BLaER1 treated with 17β-estradiol and CSF1 and Interleukin-3, amounts not matched to agents 10 nM and 100 nM (cell line): ENCODE measurements at regions not wholly inside any gene's neighbourhood (a gene's known extent, or its start where the extent isn't known, plus 50 kb on each side); places are given as distances from the start of the nearest gene placed in this dataset.
A peak's percentile ranks its signal among the peaks of the same experiment; 100 is the strongest.

ENCODE experiments used
- H3K27ac ChIP-seq, 11 experiments: shearing (Covaris generic); formaldehyde crosslinking; 2 replicates each; pipeline ENCODE4 v1.8.1; 2022
- H3K27me3 ChIP-seq, 11 experiments: shearing (Covaris generic); formaldehyde crosslinking; 2 replicates each; pipeline ENCODE4 v1.8.1; 2022
- H3K36me3 ChIP-seq, 11 experiments: shearing (Covaris generic); formaldehyde crosslinking; 2 replicates each; pipeline ENCODE4 v1.8.1; 2022
- H3K4me1 ChIP-seq, 10 experiments: shearing (Covaris generic); formaldehyde crosslinking; 2 replicates each; pipeline ENCODE4 v1.8.1; 2022
- H3K4me2 ChIP-seq, 11 experiments: shearing (Covaris generic); formaldehyde crosslinking; 2 replicates each; pipeline ENCODE4 v1.8.1; 2022
- H3K4me3 ChIP-seq, 10 experiments: shearing (Covaris generic); formaldehyde crosslinking; 2 replicates each; pipeline ENCODE4 v1.8.1; 2022
- H3K9ac ChIP-seq, 11 experiments: shearing (Covaris generic); formaldehyde crosslinking; 2 replicates each; pipeline ENCODE4 v1.8.1; 2022
- H3K9me3 ChIP-seq, 11 experiments: shearing (Covaris generic); formaldehyde crosslinking; replicated peaks in 1 of 11; 2 replicates each; pipeline ENCODE4 v1.8.1; 2022
- H4K20me1 ChIP-seq, 11 experiments: shearing (Covaris generic); formaldehyde crosslinking; 2 replicates each; pipeline ENCODE4 v1.8.1; 2022
- Cebpa-rat ChIP-seq, 11 experiments: shearing (Covaris generic); IDR thresholded peaks; 2 replicates each; pipeline ENCODE4 v1.8.1; 2022

DNA sequence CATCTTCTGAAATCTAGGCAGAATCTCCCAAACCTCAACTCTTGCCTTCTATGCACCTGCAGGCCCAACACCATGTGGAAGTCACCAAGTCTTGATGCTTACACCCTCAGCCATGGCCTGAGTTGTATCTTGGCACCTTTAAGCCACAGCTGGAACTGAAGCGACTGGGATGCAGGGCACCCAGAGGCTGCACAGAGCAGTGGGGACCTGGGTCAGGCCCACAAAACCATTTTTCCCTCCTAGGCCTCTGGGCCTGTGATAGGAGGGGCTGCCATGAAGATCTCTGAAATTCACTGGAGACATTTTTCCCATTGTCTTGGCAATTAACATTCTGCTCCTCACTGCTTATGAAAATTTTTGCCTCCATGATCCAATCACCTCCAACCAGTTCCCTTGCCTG is 1388.5 kb downstream of the ADGRL3 start:
- Histone ChIP-seq H3K4me3 (no peak overlapping the region), H3K9ac (no peak overlapping the region), H3K27ac (no peak overlapping the region), H3K9me3 (peaks cover 8 to 13% (median 10%) of the 10 kb centered on the region in 11 experiments; a peak in 19 of 22 replicates), H3K36me3 (no peaks in the 10 kb centered on the region), H3K4me1 (no peaks in the 10 kb centered on the region), H3K27me3 (no peaks in the 10 kb centered on the region), H3K4me2 (no peak overlapping the region), H4K20me1 (no peaks in the 10 kb centered on the region)
- no peak for TF ChIP-seq Cebpa-rat (IDR thresholded peaks at IDR 0.05)

GRCh38 chr4:62571494-62571893 is 1371.4 kb downstream of the ADGRL3 start:
- Histone ChIP-seq H3K27me3 (no peaks in the 10 kb centered on the region), H3K9me3 (no peaks in the 10 kb centered on the region)
- TF ChIP-seq Cebpa-rat (IDR thresholded peaks at IDR 0.05) = no peak

DNA sequence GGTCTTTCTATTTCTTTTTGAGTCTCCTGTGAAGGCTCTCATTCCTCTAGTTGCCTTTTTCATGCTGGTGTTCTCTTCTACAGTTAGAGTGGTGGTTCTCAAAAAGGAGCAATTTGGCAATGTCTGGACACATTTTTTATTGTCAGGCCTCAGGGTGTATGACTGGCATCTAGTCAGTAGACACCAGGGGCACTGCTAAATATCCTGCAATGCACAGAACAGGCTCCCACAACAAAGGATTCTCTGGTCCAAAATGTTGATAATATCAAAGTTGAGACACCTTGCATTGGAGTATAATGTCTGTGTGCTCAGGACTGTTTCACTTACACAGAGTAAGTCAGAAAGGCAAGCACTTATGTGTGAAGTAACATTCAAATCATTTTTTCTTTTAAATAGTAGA is 1360.7 kb downstream of the ADGRL3 start:
- Histone ChIP-seq H3K36me3 (no peaks in the 10 kb centered on the region), H3K9me3 (no peaks in the 10 kb centered on the region), H3K27me3 (no peaks in the 10 kb centered on the region), H3K4me1 (no peaks in the 10 kb centered on the region), H3K9ac (no peak overlapping the region), H4K20me1 (no peaks in the 10 kb centered on the region; a peak in 1 of 22 replicates), H3K4me3 (no peak overlapping the region), H3K27ac (no peak overlapping the region), H3K4me2 (no peak overlapping the region)
- TF ChIP-seq Cebpa-rat (IDR thresholded peaks at IDR 0.05) = no peak

More at GRCh38 chr4:62571494-62571893, 1371.4 kb downstream of the ADGRL3 start:
- no peak overlapping the region for H3K4me2 ChIP-seq
- no peaks in the 10 kb centered on the region for H4K20me1 ChIP-seq
- H3K9ac ChIP-seq = no peak overlapping the region
- no peak overlapping the region for H3K4me3 ChIP-seq
- no peak overlapping the region for H3K27ac ChIP-seq
- H3K36me3 ChIP-seq = no peaks in the 10 kb centered on the region
- H3K4me1 ChIP-seq = no peaks in the 10 kb centered on the region

GRCh38 chr4:62550121-62550520 is 1350.0 kb downstream of the ADGRL3 start:
- Histone ChIP-seq H3K9ac (no peak overlapping the region), H3K27me3 (no peaks in the 10 kb centered on the region), H3K4me1 (no peaks in the 10 kb centered on the region), H3K4me3 (no peak overlapping the region), H3K9me3 (no peaks in the 10 kb centered on the region), H3K4me2 (no peak overlapping the region), H3K27ac (no peak overlapping the region), H3K36me3 (no peaks in the 10 kb centered on the region), H4K20me1 (no peaks in the 10 kb centered on the region; a peak in 1 of 22 replicates)
- TF ChIP-seq Cebpa-rat (IDR thresholded peaks at IDR 0.05) = no peak

- no peaks in the 10 kb centered on the region for H3K9me3 ChIP-seq
These were observed 1349.5 kb downstream of the ADGRL3 start for GRCh38 chr4:62549601-62550000.

DNA sequence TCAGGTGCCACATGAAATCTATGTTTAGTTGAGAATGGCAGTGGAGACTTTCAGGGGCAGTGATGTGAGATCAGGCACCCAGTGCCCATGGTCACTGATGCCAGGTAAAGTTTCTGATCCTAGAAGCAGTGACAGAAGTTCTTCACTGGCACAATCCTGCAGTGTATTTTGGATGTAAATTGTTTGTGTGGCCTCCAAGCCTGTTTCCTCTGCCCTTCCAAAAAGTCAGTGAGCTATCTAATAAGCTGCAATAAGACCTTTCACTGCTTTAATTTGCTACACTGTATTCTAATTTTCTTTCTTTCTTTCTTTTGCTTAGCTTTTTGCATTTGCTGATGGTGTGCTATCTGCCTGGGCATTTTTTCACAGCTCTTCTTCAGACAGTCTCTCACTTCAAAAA is 1348.6 kb downstream of the ADGRL3 start:
- no peaks in the 10 kb centered on the region for H3K36me3 ChIP-seq
- no peaks in the 10 kb centered on the region for H3K27me3 ChIP-seq
- no peak overlapping the region for H3K27ac ChIP-seq
- H3K9me3 ChIP-seq = no peaks in the 10 kb centered on the region
- no peak overlapping the region for H3K9ac ChIP-seq
- TF ChIP-seq Cebpa-rat (IDR thresholded peaks at IDR 0.05) = no peak
- H3K4me1 ChIP-seq = peaks cover 0 to 12% (median 8%) of the 10 kb centered on the region in 10 experiments; a peak in 17 of 20 replicates
- no peaks in the 10 kb centered on the region; a peak in 1 of 22 replicates for H4K20me1 ChIP-seq
- no peak overlapping the region for H3K4me3 ChIP-seq
- no peak overlapping the region for H3K4me2 ChIP-seq

More at GRCh38 chr4:62549601-62550000, 1349.5 kb downstream of the ADGRL3 start:
- Histone ChIP-seq H3K4me1 (peaks cover 0 to 4% (median 2%) of the 10 kb centered on the region in 10 experiments; a peak in 16 of 20 replicates), H3K36me3 (no peaks in the 10 kb centered on the region), H3K9ac (no peak overlapping the region), H3K4me3 (no peak overlapping the region), H4K20me1 (no peaks in the 10 kb centered on the region; a peak in 1 of 22 replicates), H3K4me2 (no peak overlapping the region), H3K27me3 (no peaks in the 10 kb centered on the region), H3K27ac (no peak overlapping the region)
- no peak for TF ChIP-seq Cebpa-rat (IDR thresholded peaks at IDR 0.05)

- no peaks in the 10 kb centered on the region for H3K36me3 ChIP-seq
- H3K4me1 ChIP-seq = peaks cover 0 to 17% (median 8%) of the 10 kb centered on the region in 10 experiments; a peak in 17 of 20 replicates
- no peak overlapping the region for H3K27ac ChIP-seq
- H3K4me3 ChIP-seq = no peak overlapping the region
- H3K4me2 ChIP-seq = peak overlapping the region in 2 of 11 experiments; percentile 3 to 15; a peak in 2 of 22 replicates
- H4K20me1 ChIP-seq = no peaks in the 10 kb centered on the region; a peak in 1 of 22 replicates
- H3K9me3 ChIP-seq = no peaks in the 10 kb centered on the region
- TF ChIP-seq Cebpa-rat (IDR thresholded peaks at IDR 0.05) = no peak
- no peaks in the 10 kb centered on the region for H3K27me3 ChIP-seq
- H3K9ac ChIP-seq = no peak overlapping the region
These were observed 1348.0 kb downstream of the ADGRL3 start for GRCh38 chr4:62548108-62548524.

GRCh38 chr4:62544428-62544827 is 1344.3 kb downstream of the ADGRL3 start:
- no peak overlapping the region for H3K4me3 ChIP-seq
- peak in 3 of 11 experiments; percentile 13 to 38 (median 23); a peak in 1 of 22 replicates for TF ChIP-seq Cebpa-rat (IDR thresholded peaks at IDR 0.05)
- H3K9ac ChIP-seq = no peak overlapping the region
- H3K27ac ChIP-seq = peak overlapping the region in 2 of 11 experiments; percentile 22 to 23; a peak in 1 of 22 replicates
- H3K27me3 ChIP-seq = no peaks in the 10 kb centered on the region
- H3K9me3 ChIP-seq = peaks cover 0 to 1% (median 0%) of the 10 kb centered on the region in 11 experiments; a peak in 2 of 22 replicates
- no peaks in the 10 kb centered on the region; a peak in 1 of 22 replicates for H4K20me1 ChIP-seq
- H3K4me2 ChIP-seq = peak overlapping the region in 10 of 11 experiments; percentile 25 to 68 (median 46); a peak in 16 of 22 replicates
- peaks cover 0 to 17% (median 8%) of the 10 kb centered on the region in 10 experiments; a peak in 17 of 20 replicates for H3K4me1 ChIP-seq
- H3K36me3 ChIP-seq = no peaks in the 10 kb centered on the region

GRCh38 chr4:62543002-62543401 is 1342.9 kb downstream of the ADGRL3 start:
- TF ChIP-seq Cebpa-rat (IDR thresholded peaks at IDR 0.05) = no peak
- H3K36me3 ChIP-seq = no peaks in the 10 kb centered on the region
- H3K4me2 ChIP-seq = 0 out of 22 replicates have a peak overlapping the region, but pooled peaks of 1 of the 11 experiments have one; percentile 10
- no peak overlapping the region for H3K4me3 ChIP-seq
- no peaks in the 10 kb centered on the region; a peak in 1 of 22 replicates for H4K20me1 ChIP-seq
- no peak overlapping the region for H3K27ac ChIP-seq
- H3K4me1 ChIP-seq = peaks cover 0 to 17% (median 8%) of the 10 kb centered on the region in 10 experiments; a peak in 17 of 20 replicates
- no peak overlapping the region for H3K9ac ChIP-seq
- H3K27me3 ChIP-seq = no peaks in the 10 kb centered on the region
- H3K9me3 ChIP-seq = peaks cover 0 to 16% (median under 1%) of the 10 kb centered on the region in 11 experiments; a peak in 6 of 22 replicates

DNA sequence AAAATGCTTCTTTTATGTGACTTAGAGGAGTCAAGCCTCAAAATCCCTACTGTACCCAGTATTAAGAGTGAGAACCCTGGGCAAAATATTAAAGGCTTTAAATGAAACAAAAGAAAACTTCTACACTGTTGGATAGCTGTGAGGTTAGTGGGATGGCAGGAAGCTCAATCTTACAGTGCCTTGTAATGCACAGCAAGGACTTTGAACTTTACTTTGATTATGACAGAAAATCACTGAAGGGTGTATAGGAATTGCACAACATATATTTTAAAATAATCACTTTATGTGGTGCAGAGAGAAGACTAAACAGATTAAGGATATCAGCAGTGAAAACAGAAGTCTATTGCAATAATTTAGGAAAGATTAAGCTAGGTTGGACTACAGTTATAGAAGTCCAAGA is 1333.4 kb downstream of the ADGRL3 start:
- 0 out of 20 replicates have a peak, but pooled peaks cover 0 to 2% (median 0%) of the 10 kb centered on the region in 10 experiments for H3K4me1 ChIP-seq
- no peak overlapping the region for H3K9ac ChIP-seq
- H4K20me1 ChIP-seq = no peaks in the 10 kb centered on the region
- no peak overlapping the region for H3K27ac ChIP-seq
- no peaks in the 10 kb centered on the region for H3K36me3 ChIP-seq
- no peak for TF ChIP-seq Cebpa-rat (IDR thresholded peaks at IDR 0.05)
- H3K9me3 ChIP-seq = peaks cover 0 to 11% (median 5%) of the 10 kb centered on the region in 11 experiments; a peak in 5 of 22 replicates
- no peaks in the 10 kb centered on the region for H3K27me3 ChIP-seq
- no peak overlapping the region for H3K4me3 ChIP-seq
- H3K4me2 ChIP-seq = no peak overlapping the region
